Keratinocyte (primary cell): ENCODE measurements at regions not wholly inside any gene's neighbourhood (a gene's known extent, or its start where the extent isn't known, plus 50 kb on each side); places are given as distances from the start of the nearest gene placed in this dataset.

ENCODE experiments used
- DNase-seq: peaks from one replicate; pipeline ENCODE4 v3.0.0-alpha.2; 2011; ENCODE audit warnings: low read depth, missing footprints, low spot score
- FAIRE-seq: peaks from 2 replicates; lab custom pipeline; 2011; peaks lifted over from hg19 to GRCh38; lab: Jason Lieb, UNC
- H2AFZ ChIP-seq: 2 replicates; pipeline ENCODE4 v1.6.0; 2012; ENCODE audit warnings: low read length, control low read depth, inconsistent platforms; ENCODE audit not compliant: control insufficient read depth
- H3K27ac ChIP-seq: 2 replicates; pipeline ENCODE4 v1.5.1; 2011; ENCODE audit warnings: low read length; ENCODE audit not compliant: control insufficient read depth, insufficient read depth
- H3K27me3 ChIP-seq: 3 replicates; pipeline ENCODE4 v1.6.0; 2011; ENCODE audit warnings: low read length; ENCODE audit not compliant: control insufficient read depth, insufficient read depth; ENCODE audit errors: extremely low read depth
- H3K36me3 ChIP-seq, 2 experiments: 2 replicates in 1 of 2; 3 replicates in 1 of 2; pipeline ENCODE4 v1.5.1; 2011; ENCODE audit warnings: low read length in 2 of 2, mild to moderate bottlenecking in 1 of 2; ENCODE audit not compliant: control insufficient read depth in 2 of 2, insufficient read depth in 2 of 2; ENCODE audit errors: extremely low read depth in 1 of 2
- H3K4me1 ChIP-seq: 3 replicates; pipeline ENCODE4 v1.5.1; 2011; ENCODE audit warnings: low read length; ENCODE audit not compliant: control insufficient read depth, insufficient read depth; ENCODE audit errors: extremely low read depth
- H3K4me2 ChIP-seq: 3 replicates; pipeline ENCODE4 v1.6.0; 2011; ENCODE audit warnings: low read depth, low read length; ENCODE audit not compliant: control insufficient read depth, insufficient read depth; ENCODE audit errors: extremely low read depth
- H3K4me3 ChIP-seq, 3 experiments: fragments of 200-600 bp in 1 of 3; sonication (generic) in 1 of 3; 2 replicates in 2 of 3; 3 replicates in 1 of 3; pipeline ENCODE4 v1.5.1; 2011 to 2016; ENCODE audit warnings: low read length in 3 of 3, mild to moderate bottlenecking in 3 of 3, control low read depth in 2 of 3, inconsistent platforms in 1 of 3, low read depth in 1 of 3, mixed read lengths in 1 of 3, mixed run types in 1 of 3, moderate library complexity in 1 of 3; ENCODE audit not compliant: control insufficient read depth in 2 of 3, insufficient read depth in 2 of 3; ENCODE audit errors: extremely low read depth in 1 of 3
- H3K79me2 ChIP-seq: 2 replicates; pipeline ENCODE4 v1.6.0; 2012; ENCODE audit warnings: low read length; ENCODE audit not compliant: control insufficient read depth, insufficient read depth
- H3K9ac ChIP-seq: 3 replicates; pipeline ENCODE4 v1.6.0; 2011; ENCODE audit warnings: low read length; ENCODE audit not compliant: control insufficient read depth, insufficient read depth; ENCODE audit errors: extremely low read depth
- H3K9me1 ChIP-seq: 3 replicates; pipeline ENCODE4 v1.6.0; 2011; ENCODE audit warnings: low read length; ENCODE audit not compliant: control insufficient read depth, insufficient read depth; ENCODE audit errors: extremely low read depth
- H3K9me3 ChIP-seq: 2 replicates; pipeline ENCODE4 v1.5.1; 2012; ENCODE audit warnings: low read depth, low read length; ENCODE audit not compliant: control insufficient read depth
- H4K20me1 ChIP-seq: 3 replicates; pipeline ENCODE4 v1.6.0; 2011; ENCODE audit warnings: low read length; ENCODE audit not compliant: control insufficient read depth, insufficient read depth; ENCODE audit errors: extremely low read depth
- EZH2 ChIP-seq: IDR thresholded peaks from one replicate; pipeline ENCODE4 v1.6.1; 2012; ENCODE audit warnings: inconsistent platforms, mild to moderate bottlenecking, low read length, moderate library complexity
- dilution Hi-C: fragments of 300-500 bp; cut with MboI; formaldehyde crosslinking; loops from one replicate; pipeline ENCODE4 v1.7.0; 2020; ENCODE audit warnings: low sequenced_read_pairs; ENCODE audit not compliant: extremely low pct_ligation_motif_present
- TF ChIP-seq, protein P1 (sequence below), 3 experiments: IDR thresholded peaks in 1 of 3; conservative IDR thresholded peaks in 1 of 3; optimal IDR thresholded peaks in 1 of 3; 2 replicates in 2 of 3; 3 replicates in 1 of 3; pipeline versions ENCODE3 to v1.5.1; 2011; ENCODE audit warnings: low read length in 3 of 3, mild to moderate bottlenecking in 3 of 3, moderate library complexity in 2 of 3, control low read depth in 1 of 3, inconsistent platforms in 1 of 3; ENCODE audit not compliant: insufficient read depth in 2 of 3; ENCODE audit errors: extremely low read depth in 1 of 3

DNA sequence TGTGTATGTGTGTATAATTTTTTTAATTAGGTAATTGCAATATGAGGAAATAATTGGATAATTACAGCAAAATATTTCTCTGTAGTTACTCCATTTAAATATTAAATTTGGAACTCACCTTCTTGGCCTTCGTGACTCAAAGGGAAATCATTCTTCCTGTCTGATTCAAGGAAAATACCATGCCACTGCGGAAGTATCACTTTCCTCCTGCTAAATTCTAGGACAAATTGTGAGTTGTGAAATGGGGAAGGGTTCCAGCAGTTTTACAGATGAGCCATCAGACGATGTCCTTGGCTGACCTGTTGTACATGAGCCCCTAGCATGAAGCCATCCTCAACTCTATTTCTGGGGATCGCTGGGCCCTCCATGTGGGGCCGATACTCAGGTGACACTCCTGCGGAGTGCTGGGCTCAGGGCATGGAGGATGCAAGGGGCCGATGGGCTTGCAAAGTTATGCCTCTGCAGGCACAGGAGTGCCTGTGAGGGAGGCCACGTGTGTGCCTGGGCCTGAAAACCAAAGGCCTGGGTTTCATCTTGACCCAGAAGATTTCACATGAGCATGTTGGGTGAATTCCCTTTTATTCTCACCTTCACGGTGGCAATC is 179.6 kb upstream of the TCERG1L start:
- Histone ChIP-seq H2AFZ (no peak overlapping the region), H3K9ac (no peak overlapping the region), H3K4me1 (no peaks in the 10 kb centered on the region), H3K27me3 (no peaks in the 10 kb centered on the region), H3K9me1 (no peaks in the 10 kb centered on the region), H3K4me2 (no peak overlapping the region), H3K4me3 (no peak overlapping the region), H3K27ac (no peak overlapping the region), H4K20me1 (no peaks in the 10 kb centered on the region), H3K9me3 (peaks cover 18% of the 10 kb centered on the region), H3K36me3 (no peaks in the 10 kb centered on the region), H3K79me2 (no peaks in the 10 kb centered on the region)
- no peak for DNase-seq
- FAIRE-seq: no peak
- dilution Hi-C loops: no loop called here
- no peak for TF ChIP-seq EZH2
- TF ChIP-seq, protein P1, sequence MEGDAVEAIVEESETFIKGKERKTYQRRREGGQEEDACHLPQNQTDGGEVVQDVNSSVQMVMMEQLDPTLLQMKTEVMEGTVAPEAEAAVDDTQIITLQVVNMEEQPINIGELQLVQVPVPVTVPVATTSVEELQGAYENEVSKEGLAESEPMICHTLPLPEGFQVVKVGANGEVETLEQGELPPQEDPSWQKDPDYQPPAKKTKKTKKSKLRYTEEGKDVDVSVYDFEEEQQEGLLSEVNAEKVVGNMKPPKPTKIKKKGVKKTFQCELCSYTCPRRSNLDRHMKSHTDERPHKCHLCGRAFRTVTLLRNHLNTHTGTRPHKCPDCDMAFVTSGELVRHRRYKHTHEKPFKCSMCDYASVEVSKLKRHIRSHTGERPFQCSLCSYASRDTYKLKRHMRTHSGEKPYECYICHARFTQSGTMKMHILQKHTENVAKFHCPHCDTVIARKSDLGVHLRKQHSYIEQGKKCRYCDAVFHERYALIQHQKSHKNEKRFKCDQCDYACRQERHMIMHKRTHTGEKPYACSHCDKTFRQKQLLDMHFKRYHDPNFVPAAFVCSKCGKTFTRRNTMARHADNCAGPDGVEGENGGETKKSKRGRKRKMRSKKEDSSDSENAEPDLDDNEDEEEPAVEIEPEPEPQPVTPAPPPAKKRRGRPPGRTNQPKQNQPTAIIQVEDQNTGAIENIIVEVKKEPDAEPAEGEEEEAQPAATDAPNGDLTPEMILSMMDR (optimal IDR thresholded peaks at IDR 0.05 in 1 of 3, IDR thresholded peaks at IDR 0.05 in 1 of 3, conservative IDR thresholded peaks at IDR 0.05 in 1 of 3; ENCODE audit: extremely low read depth in 1 of 3, insufficient read depth in 2 of 3, low read length in 3 of 3): no peak

DNA sequence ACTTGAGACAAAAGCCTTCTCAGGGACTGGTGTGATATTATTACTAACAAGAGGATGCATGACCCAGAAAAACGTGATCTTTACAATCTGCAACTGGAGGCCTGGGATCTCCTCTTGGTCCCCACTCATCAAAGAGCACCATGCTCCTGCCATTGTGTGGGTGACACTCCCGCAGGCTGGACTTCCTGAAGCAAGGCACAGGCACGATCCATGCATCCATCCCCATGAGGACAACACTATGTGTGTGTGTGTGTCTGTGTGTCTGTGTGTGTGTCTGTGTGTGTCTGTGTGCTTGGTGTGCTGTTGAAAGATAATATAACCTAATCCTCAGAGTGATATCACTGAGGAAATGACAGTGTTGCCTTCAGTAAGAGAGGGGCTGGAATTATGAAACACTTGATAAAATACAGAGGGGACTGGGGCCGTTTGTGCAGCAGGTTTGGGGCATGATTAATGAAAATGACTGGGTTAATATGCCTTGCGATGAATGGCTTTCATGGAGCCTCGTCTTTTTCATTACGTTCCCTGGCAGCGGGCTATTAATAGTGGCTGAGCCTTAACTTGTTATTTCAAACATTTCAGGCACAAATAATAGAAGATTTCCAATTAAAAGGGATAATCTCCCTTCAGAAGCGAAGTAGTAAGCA is 180.8 kb upstream of the TCERG1L start:
- no peak for FAIRE-seq
- Histone ChIP-seq H3K36me3 (no peaks in the 10 kb centered on the region), H4K20me1 (no peaks in the 10 kb centered on the region), H3K4me2 (no peak overlapping the region), H3K4me1 (no peaks in the 10 kb centered on the region), H3K9me1 (no peaks in the 10 kb centered on the region), H3K79me2 (no peaks in the 10 kb centered on the region), H3K9ac (no peak overlapping the region), H2AFZ (no peak overlapping the region), H3K4me3 (no peak overlapping the region), H3K27ac (no peak overlapping the region), H3K27me3 (no peaks in the 10 kb centered on the region), H3K9me3 (peaks cover 9% of the 10 kb centered on the region)
- no peak for TF ChIP-seq EZH2
- TF ChIP-seq, protein P1 (optimal IDR thresholded peaks at IDR 0.05 in 1 of 3, IDR thresholded peaks at IDR 0.05 in 1 of 3, conservative IDR thresholded peaks at IDR 0.05 in 1 of 3; ENCODE audit: extremely low read depth in 1 of 3, insufficient read depth in 2 of 3, low read length in 3 of 3): no peak
- dilution Hi-C loops: no loop called here
- no peak for DNase-seq
